ENCODE measurements at regions not wholly inside any gene's neighbourhood (a gene's known extent, or its start where the extent isn't known, plus 50 kb on each side); places are given as distances from the start of the nearest gene placed in this dataset.

GRCh38 chr18:24814521-24814920 lies 354.1 kb downstream of the HRH4 start:
- TF ChIP-seq POLR2AphosphoS5 (IDR thresholded peaks at IDR 0.05; ENCODE audit: low read depth, low read length) (no peak), REST (IDR thresholded peaks at IDR 0.05; ENCODE audit: insufficient read depth in 1 of 2, low read depth in 2 of 2, low read length in 2 of 2) (no peak), FOXP2 (optimal IDR thresholded peaks at IDR 0.05; ENCODE audit: borderline replicate concordance, extremely low read depth, extremely low read length, insufficient read depth) (no peak), TAF1 (IDR thresholded peaks at IDR 0.05; ENCODE audit: borderline replicate concordance, insufficient read depth, low read length) (no peak), SIN3A (IDR thresholded peaks at IDR 0.05; ENCODE audit: borderline replicate concordance, insufficient read depth, low read length) (no peak)

GRCh38 chr18:24817150-24817549 lies 356.7 kb downstream of the HRH4 start:
- no peak for TF ChIP-seq SIN3A (IDR thresholded peaks at IDR 0.05; ENCODE audit: borderline replicate concordance, insufficient read depth, low read length)
- no peak for TF ChIP-seq FOXP2 (optimal IDR thresholded peaks at IDR 0.05; ENCODE audit: borderline replicate concordance, extremely low read depth, extremely low read length, insufficient read depth)
- no peak for TF ChIP-seq REST (IDR thresholded peaks at IDR 0.05; ENCODE audit: insufficient read depth in 1 of 2, low read depth in 2 of 2, low read length in 2 of 2)
- no peak for TF ChIP-seq TAF1 (IDR thresholded peaks at IDR 0.05; ENCODE audit: borderline replicate concordance, insufficient read depth, low read length)
- TF ChIP-seq POLR2AphosphoS5 (IDR thresholded peaks at IDR 0.05; ENCODE audit: low read depth, low read length) = no peak

GRCh38 chr18:24817587-24818371 lies 357.3 kb downstream of the HRH4 start:
- no peak for TF ChIP-seq POLR2AphosphoS5 (IDR thresholded peaks at IDR 0.05; ENCODE audit: low read depth, low read length)

- TF ChIP-seq FOXP2 (optimal IDR thresholded peaks at IDR 0.05; ENCODE audit: borderline replicate concordance, extremely low read depth, extremely low read length, insufficient read depth) (no peak), SIN3A (IDR thresholded peaks at IDR 0.05; ENCODE audit: borderline replicate concordance, insufficient read depth, low read length) (no peak), REST (IDR thresholded peaks at IDR 0.05; ENCODE audit: insufficient read depth in 1 of 2, low read depth in 2 of 2, low read length in 2 of 2) (no peak), TAF1 (IDR thresholded peaks at IDR 0.05; ENCODE audit: borderline replicate concordance, insufficient read depth, low read length) (no peak), POLR2AphosphoS5 (IDR thresholded peaks at IDR 0.05; ENCODE audit: low read depth, low read length) (no peak)
Observed at GRCh38 chr18:24818441-24818840, 358.0 kb downstream of the HRH4 start.

GRCh38 chr18:24819141-24819890 lies 358.9 kb downstream of the HRH4 start:
- TF ChIP-seq SIN3A (IDR thresholded peaks at IDR 0.05; ENCODE audit: borderline replicate concordance, insufficient read depth, low read length) (no peak), TAF1 (IDR thresholded peaks at IDR 0.05; ENCODE audit: borderline replicate concordance, insufficient read depth, low read length) (no peak), FOXP2 (optimal IDR thresholded peaks at IDR 0.05; ENCODE audit: borderline replicate concordance, extremely low read depth, extremely low read length, insufficient read depth) (no peak), POLR2AphosphoS5 (IDR thresholded peaks at IDR 0.05; ENCODE audit: low read depth, low read length) (no peak), REST (IDR thresholded peaks at IDR 0.05; ENCODE audit: insufficient read depth in 1 of 2, low read depth in 2 of 2, low read length in 2 of 2) (no peak)
